GM18498 (cell line): ENCODE measurements at regions not wholly inside any gene's neighbourhood (a gene's known extent, or its start where the extent isn't known, plus 50 kb on each side); places are given as distances from the start of the nearest gene placed in this dataset.

Experiments used
- ATAC-seq: cut with Tn5 transposase; IDR thresholded peaks from one replicate; pipeline ENCODE4 v1.9.1; 2021; ENCODE audit warnings: mild to moderate bottlenecking, moderate library complexity; ENCODE audit not compliant: unreplicated experiment

- no peak for ATAC-seq
Observed at GRCh38 chr6:141594874-141595273, 537.9 kb upstream of the GJE1 start.

GRCh38 chr6:141593311-141593710, 539.4 kb upstream of the GJE1 start:
- no peak for ATAC-seq

GRCh38 chr6:141587482-141588266, 545.1 kb upstream of the GJE1 start:
- no peak for ATAC-seq

- ATAC-seq = no peak
Observed at GRCh38 chr6:141580988-141581552, 551.7 kb upstream of the GJE1 start.

- ATAC-seq = no peak
Observed at GRCh38 chr6:141580131-141580530, 552.6 kb upstream of the GJE1 start.

- no peak for ATAC-seq
Observed at GRCh38 chr6:141576751-141577150, 556.0 kb upstream of the GJE1 start.

GRCh38 chr6:141562851-141563763, 569.6 kb upstream of the GJE1 start:
- peak; percentile 91 for ATAC-seq

GRCh38 chr6:141562186-141562811, 570.4 kb upstream of the GJE1 start:
- peak; percentile 38 for ATAC-seq

- ATAC-seq = no peak
Observed at GRCh38 chr6:141561154-141561553, 571.6 kb upstream of the GJE1 start.

- ATAC-seq = peak; percentile 87
Observed at GRCh38 chr6:141552463-141552862, 580.3 kb upstream of the GJE1 start.

GRCh38 chr6:141552031-141552430, 580.7 kb upstream of the GJE1 start:
- ATAC-seq = no peak

- ATAC-seq = no peak
Observed at GRCh38 chr6:141551318-141551717, 581.4 kb upstream of the GJE1 start.

GRCh38 chr6:141550471-141550870, 582.3 kb upstream of the GJE1 start:
- ATAC-seq = no peak

GRCh38 chr6:141548966-141549365, 583.8 kb upstream of the GJE1 start:
- ATAC-seq = no peak

GRCh38 chr6:141541581-141542324, 591.0 kb upstream of the GJE1 start:
- no peak for ATAC-seq

- ATAC-seq = no peak
Observed at GRCh38 chr6:141540207-141540606, 592.5 kb upstream of the GJE1 start.

- no peak for ATAC-seq
Observed at GRCh38 chr6:141539617-141540016, 593.1 kb upstream of the GJE1 start.

GRCh38 chr6:141532211-141532610, 600.5 kb upstream of the GJE1 start:
- ATAC-seq = no peak

GRCh38 chr6:141531040-141531439, 601.7 kb upstream of the GJE1 start:
- no peak for ATAC-seq

- ATAC-seq = no peak
Observed at GRCh38 chr6:141528596-141528995, 604.1 kb upstream of the GJE1 start.
